ENCODE measurements at regions not wholly inside any gene's neighbourhood (a gene's known extent, or its start where the extent isn't known, plus 50 kb on each side); places are given as distances from the start of the nearest gene placed in this dataset.

DNA sequence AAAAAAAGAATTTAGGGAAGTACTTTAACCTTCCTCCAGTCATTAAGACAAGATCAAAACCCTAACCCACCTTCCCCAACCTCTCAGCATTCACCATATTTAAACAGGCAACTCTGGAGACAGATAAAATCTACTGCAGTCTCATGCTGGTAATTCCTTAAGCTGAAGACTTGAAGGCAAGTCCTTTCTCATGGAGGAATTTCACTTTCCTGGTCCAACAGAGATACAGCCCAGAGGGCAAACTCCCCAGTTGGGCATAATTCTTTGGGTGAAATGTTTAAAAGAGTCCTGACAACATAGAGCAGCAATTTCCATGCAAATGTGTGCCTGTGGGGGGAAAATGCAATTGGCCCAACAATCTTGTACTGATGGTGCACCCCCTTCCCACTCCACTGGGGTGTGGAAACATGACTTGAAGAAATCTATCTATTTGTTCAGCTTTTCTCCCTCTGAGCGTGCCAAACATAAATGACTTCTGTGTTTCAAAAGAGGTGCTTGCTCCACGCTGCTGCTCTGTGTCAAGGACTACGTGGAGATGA, 131.8 kb upstream of the HNRNPA3 start:
- no peak for DNase-seq

DNA sequence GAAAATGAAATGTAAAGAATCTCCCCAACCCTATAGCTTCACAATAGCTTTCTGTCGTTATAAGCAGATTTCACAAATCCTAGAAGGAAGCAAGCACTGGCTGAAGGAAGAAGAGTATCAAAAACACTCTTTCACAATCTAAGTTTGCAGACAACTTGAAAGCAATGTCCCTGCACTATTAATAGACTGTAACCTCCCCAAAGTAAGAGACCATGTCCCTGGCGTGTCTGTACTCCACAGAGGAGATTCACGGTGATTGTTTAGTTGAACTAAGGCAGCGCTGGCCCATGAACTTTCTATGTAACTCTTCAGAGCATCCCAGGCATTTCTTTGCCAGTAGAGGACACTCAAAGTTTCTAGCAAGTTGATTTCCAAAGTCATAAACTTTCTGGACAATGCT, 128.0 kb upstream of the HNRNPA3 start:
- DNase-seq, result no peak

DNA sequence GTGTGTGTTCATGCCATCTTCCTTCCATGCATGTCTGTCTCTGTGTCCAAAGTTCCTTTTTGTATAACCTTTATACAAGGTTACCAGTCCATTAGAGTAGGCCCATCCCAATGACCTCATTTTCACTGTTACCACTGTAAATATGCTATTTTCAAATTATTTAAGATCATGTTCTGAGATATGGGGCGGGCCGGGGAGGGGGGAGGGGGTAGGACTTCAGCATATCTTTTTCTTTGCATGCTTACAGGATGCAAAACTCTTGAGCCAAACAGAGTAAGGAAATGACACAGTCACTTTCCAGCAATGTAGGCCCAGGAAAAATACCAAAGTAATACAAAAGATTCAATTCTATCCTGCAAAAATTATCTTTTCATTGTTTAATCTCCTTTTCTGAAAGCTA, 124.1 kb upstream of the HNRNPA3 start:
- DNase-seq, result no peak

DNA sequence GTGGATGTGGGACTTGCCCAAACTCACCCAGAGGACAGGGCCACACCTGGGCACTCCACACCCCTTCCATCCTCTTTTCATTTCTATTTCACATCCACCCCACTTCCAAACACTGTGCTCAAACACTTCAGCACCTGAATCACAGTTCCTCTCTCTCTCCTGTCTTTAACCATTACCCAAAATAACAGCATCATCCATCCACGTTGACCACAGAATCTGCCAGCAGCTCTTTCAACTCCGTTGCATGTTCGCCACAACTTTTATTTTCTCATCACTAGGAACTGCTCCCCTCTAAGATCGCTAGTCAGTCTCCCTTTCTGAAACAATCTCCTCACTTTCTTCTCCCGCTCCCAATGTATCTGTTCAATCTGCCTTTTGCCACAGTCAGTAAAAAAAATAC, 121.6 kb upstream of the HNRNPA3 start:
- no peak for DNase-seq

DNA sequence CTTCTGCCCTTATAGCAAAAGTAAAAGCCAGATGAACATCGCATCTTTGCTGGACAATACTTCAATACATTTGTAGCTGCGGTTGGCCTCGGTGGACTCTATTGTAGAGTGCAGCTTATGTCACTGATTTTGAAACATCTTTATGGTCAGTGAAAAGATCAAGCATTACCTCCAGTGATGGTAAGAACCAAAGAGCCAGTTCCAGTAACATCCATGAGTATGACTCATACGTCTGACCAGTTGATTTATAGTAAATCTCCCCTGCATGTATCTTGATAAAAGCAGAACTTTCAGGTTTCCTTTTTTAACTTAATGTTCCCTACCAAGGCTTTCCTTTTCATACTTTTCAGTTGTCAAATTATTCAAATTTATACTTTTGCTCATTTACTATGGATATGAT, 119.2 kb upstream of the HNRNPA3 start:
- no peak for DNase-seq

DNA sequence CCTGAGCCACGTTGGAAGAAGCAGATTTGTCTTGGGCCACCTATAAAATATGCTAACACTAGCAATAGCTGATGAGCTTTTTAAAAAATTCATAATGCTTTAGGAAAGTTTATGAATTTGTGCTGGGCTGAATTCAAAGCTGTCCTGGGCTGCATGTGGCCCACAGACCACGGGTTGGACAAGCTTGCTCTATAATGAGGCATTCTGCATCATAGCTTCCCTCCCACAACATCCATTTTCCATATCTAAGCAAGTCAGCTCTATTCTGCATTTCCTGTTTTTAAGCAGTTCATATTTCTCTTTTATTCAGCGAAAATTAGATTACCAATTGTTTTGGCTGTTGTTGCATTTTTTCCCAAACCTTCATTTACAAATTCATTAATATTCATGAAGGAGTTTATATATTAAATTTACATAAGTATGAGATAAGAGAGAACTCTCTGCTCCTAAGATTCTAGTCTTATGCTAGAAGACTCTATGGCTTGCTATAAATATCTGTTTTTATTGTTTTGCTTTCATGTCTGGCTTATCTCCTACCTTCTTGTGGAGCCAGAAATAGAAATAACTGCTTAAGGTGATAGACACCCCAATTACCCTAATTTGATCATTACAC, 114.5 kb upstream of the HNRNPA3 start:
- no peak for DNase-seq

DNA sequence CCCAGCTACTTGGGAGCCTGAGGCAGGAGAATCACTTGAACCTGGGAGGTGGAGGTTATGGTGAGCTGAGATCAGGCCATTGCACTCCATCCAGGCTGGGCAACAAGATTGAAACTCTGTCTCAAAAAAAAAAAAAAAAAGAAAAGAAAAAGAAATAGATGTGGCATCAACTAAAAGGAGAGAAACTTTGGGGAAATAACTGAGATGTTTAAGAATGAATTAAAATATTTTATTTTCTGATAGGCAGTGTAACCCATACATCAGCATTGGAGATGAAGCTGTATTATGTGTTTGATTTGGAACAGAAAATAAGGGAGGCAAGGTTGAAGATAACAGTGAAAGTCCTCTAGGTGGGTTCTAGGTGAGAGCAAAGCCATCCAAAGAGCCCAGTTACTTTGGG, 110.7 kb upstream of the HNRNPA3 start:
- no peak for DNase-seq

DNA sequence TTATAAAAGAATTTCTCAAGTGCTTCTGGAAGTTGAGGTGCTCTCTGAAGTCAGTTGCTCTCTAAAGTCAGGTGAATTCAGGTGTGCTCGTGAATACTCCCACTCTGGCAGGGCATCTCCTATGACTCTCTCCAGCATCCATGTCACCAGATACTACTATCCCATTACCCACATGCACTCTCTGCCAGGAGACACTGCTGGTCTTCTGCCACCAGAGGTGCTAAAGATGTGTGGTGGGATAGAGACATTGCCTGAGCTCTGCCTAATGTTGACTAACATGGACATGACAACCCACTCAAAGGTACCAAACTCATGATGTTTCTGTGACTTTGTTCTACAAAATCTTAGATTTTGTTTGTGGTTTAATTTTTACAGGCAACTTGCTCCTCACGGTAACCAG, 106.4 kb upstream of the HNRNPA3 start:
- DNase-seq, result no peak

DNA sequence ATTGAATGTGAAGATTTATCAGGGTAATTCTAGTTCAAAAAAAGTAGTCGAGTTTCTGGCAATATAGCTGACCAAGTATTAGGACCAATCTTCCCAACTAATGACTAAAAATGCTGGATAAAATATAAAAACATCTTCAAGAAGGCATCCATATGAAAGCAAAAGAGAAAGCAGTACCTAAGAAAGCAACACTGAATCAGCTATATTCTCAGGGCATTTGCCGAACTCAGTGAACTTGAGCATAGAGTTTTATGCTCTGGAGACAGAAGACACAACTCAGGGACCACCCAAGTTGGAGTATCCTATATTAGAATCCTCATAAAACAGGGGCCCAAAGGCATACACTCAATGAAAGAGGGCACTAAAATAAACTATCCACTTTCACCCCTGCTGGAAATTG, 103.7 kb upstream of the HNRNPA3 start:
- DNase-seq, result no peak

DNA sequence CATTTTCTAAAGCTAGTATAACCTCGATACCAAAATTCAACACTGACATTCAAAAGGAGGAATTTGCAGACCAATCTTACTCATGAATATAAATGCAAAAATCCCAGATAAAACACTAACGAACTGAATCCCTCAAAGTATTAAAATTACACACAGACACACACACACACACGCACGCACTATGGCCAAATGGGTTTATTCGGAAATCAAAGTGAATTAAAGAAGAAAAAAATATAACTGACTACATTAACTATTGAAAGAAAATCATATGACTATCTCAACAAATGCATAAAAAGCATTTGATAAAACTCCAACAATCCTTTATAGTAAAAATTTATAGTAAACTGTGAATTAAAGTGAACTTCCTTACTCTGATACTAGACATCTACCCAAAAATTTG, 97.9 kb upstream of the HNRNPA3 start:
- DNase-seq, result no peak

DNA sequence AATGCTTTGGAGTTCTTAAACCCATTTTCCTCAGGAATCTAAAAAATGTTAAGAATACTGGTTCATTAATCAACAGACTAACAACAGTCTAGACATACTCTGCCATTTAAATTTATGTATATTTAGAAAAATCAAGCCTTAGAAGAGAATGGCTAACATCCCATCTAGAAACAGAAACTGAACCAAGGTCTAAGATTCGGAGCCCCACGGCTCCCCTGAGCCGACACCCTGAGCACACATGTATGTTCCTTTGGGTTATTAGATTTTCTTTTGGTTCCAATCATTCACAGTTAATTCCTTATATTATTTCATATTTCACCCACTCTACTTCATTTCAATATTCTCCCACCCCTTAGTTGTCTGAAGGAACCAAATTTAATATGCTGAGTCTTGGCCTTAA, 94.8 kb upstream of the HNRNPA3 start:
- no peak for DNase-seq

DNA sequence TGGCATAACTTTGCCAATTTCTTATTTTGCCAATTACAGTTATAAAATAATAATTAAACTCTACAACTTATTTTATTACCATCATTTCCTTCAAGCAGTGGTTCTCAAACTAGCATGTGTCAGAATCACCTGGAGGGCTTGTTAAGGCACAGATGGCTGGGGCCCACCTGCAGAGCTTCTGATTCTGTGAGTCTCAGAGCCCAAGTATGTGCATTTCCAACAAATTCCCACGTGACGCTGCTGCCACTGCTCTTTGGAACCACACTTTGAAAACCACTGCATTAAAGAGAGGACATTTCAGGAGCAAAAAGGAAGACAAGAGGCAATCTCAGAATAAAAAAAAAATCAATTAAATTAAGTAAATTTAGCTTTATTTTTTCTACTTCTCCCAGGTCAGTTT, 94.0 kb upstream of the HNRNPA3 start:
- no peak for DNase-seq

DNA sequence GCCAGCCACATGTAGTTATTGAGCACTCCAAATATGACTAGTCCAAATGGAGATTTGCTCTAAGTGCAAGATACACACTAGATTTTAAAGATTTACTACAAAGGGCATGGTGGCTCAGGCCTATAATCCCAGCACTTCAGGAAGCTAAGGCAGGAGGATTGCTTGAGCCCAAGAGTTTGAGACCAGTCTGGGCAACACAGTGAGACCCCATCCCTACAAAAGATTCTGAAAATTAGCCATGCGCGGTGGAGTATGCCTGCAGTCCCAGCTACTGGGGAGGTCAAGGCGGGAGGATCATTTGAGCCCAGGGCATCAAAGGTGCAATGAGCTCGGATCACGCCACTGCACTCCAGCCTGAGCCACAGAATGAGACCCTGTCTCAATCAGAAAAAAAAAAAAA, 93.5 kb upstream of the HNRNPA3 start:
- DNase-seq, result no peak

DNA sequence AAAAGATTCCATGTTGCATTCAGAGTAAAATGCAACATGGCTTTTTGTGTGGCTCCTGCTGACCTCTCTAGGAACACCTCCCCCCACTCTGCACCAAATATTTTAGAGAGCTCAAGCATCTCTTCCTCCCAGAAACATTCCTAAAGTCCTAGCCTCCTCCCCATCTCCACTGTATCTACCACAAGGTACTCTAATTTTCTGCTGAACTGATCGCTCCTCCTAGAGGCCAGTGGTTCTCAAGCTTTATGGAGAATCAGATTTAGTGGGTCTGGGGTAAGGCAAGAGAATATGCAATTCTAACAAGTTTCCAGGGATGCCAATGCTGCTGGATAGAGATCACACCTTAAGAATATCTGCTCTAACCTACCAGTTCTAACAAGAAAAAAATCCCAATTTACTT, 89.5 kb upstream of the HNRNPA3 start:
- no peak for DNase-seq

DNA sequence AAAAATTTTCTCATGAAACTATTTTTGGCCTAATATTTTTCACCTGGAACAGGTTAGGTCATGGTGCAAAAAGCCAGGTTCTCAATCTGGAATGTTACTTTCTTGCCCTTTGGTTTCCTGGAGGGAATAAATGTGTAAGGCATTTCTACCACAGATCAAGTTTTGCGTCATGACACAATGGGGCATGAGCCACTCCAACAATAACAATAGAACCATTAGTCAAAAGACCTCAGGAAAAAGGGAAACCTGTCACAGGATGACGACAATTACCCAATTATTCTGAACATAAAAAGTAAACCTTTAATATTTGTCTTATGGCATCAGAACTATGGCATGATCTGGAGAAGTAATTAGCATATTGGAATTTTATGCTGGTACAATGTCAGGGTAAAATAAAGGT, 88.2 kb upstream of the HNRNPA3 start:
- no peak for DNase-seq

DNA sequence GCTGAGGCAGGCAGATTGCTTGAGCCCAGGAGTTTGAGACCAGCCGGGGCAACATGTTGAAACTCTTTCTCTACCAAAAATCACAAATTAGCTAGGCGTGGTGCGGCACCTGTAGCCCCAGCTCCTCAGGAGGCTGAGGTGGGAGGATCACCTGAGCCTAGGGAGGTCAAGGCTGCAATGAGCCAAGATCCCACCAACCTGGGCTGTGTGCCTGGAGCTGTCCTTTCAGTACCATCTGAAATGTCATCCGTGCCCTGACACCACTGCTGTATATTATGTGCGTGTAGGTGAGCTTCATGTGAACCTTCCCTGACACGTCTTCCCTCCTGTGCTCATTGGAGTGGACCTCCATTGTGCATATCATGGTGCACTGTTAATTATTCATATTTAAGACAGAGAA, 84.8 kb upstream of the HNRNPA3 start:
- no peak for DNase-seq

DNA sequence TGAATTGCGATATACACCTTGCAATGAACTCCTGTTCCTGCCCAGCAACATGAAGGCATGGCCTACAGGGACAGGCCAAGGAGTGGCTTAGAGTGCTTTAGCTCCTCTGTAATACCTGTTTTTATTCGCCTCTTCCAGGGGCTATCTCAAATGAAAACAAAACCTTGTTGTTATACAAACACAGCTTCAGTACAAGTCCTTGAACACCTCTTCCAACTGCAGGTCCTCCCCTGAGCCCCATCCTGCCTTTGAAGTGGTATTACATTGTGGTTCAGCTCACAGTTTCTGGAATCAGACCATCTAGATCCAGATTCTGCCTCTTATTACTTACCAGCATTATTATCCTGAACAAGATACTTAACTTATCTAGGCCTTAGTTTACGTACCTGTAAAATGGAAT, 83.0 kb upstream of the HNRNPA3 start:
- DNase-seq, result no peak

DNA sequence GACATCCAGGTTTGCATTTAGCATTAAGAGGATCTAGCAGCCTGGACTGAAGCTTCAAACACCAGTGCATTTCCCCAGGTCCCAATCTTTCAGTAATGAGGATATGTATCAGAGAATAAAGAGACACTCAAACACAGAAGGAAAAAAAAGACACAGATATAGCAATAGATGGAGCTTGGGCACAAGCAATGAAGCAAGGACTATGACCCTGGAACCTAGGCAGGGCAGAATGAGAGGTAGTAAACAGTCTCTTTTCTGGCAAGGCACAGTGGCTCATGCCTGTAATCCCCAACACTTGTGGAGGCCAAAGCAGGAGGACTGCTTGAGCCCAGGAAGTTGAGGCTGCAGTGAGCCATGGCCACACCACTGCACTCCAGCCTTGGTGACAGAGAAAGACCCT, 80.7 kb upstream of the HNRNPA3 start:
- no peak for DNase-seq

DNA sequence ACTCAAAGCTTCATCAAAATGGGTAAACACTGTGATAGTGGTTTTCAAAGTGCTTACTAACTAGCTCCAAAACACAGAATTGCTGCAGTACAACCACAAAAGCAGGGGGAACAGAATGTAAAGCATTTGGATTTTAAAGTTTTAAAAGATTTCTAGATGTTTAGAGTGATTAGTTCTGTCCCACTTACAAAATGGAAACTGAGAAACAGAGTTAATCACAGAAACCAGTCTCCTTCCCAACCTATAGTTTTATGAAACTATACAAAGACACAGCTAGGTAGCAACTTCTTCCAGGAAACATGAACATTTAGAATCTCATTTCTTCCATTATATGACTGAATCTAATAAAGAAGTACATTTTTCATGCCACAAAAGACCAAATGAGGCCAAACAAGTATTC, 73.8 kb upstream of the HNRNPA3 start:
- no peak for DNase-seq

DNA sequence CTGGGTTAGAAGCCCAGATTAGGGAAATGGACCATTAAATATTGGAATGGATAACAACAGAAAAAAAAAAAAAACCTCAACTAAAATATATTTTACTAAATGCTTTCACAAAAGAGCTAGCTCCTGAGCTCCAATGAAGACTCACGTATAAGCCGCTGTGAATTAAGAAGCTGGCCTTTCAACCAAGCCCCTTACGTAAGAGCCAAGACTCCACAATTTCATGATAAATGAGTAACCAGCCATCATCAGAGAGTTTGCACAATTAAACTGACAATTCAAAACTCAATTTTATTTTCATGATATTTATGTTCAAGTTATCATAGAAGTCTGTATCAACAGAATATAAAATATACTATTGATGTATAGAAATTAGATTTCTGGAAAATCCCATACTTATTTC, 70.7 kb upstream of the HNRNPA3 start:
- DNase-seq, result no peak

DNA sequence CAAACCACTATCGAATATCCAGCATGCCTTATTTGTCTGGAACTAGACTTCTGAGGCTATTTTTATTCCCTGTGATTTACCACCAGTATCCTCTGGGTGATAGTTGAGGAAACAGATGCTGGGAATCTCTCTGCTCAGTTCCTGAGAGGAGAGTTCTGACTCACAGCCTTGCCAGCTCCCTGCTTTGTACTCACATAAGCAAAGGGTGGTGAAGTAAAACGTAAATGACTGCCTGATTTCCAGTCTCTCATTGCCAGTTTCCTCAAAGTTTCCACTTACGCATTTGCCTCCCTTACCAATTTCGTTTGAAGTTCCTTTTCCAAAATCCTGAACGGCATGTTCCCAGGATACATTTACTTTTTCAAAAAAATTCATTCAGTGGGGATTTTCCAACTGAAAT, 69.2 kb upstream of the HNRNPA3 start:
- DNase-seq, result peak in 1 of 56 donors; percentile 1

DNA sequence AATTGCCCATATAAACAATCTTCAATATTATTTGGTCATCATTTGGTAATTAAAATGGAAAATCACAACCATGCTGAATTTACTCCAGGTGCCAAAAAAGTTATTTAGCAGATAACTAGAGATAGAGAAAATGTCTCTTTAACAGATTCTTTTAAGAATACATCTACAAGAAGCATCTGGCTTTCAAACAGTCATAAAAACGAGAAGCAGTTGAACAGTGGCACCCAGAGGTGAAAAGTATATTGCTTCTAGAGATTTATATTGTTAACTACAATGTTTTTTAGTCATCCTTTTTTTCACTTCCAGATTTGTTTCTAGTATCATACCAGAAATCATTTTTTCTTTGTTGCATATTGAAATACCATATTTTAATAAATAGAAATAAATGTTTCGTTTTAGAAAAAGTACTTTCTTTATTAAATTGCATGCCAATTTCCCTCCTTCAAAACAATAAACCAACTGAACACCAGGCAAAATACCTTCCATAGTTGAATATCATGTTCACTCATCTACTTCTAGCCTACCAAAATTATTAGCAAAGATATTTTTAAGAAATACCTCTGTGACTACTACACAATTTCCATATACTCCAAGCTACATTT, 65.4 kb upstream of the HNRNPA3 start:
- DNase-seq, result peak in 3 of 56 donors; percentile 11 to 27 (median 12)

DNA sequence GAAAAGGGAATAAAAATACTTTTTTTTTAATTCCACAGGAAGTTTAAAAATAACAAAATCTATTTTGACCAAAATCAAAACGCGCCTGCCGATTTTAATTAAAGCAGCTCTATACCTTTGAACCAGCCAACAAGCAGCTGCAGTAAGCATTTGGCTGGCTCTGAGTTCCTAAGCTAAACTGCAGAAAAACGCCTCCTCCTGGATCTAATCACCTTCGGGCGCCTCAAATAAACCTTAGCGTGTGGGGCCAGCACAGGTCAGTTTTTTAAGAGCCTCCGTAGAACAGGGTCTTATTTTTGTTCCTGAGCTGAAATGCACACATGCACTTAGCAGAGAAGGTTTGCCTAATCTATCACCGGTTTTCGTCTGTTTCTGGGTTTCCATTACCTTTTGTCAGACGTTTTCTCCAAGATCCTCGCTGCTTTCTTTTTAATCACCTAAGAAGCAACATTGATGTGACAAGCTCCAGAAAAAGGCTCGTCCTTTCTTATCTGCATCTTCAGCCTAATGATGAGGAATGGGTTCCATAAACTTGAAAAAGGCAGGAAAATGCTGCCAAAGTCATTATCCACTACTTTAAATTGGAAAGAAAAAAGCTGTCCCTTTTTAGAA, 64.7 kb upstream of the HNRNPA3 start:
- no peak for DNase-seq
